Left kidney (tissue), 1 donor: ENCODE measurements at regions not wholly inside any gene's neighbourhood (a gene's known extent, or its start where the extent isn't known, plus 50 kb on each side); places are given as distances from the start of the nearest gene placed in this dataset.

Source experiments
- DNase-seq: peaks from one replicate; pipeline ENCODE4 v3.0.0-alpha.2; 2013

DNA sequence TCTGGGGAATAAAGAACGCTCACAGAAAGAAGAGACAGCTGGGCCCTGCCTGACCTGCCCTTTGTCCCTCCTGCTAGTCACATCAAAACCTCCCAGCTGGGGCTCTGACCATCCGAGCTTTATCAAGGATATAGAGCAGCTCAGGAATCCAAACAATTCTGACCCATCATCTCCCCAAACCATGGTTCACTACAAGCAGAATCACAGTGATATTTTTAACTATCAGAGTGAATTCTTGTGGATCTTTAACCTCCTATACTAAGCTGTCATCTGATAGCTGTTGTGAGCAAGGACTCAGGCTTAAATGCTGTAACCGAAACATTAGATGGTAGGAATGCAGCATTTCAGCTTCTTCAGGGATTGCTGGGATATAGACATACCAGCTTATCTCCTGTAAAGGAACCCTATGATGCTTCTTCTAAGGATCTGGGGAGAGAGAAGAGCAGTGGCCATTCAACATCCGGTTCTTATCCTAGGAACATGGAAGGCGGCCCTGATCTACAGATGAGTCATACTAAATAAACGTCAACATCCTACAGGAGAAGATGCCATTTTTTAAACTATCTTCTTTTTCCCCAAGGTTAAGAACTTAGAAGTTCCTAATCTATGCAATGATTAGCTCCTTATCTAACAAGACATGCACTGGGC, 84.7 kb upstream of the AKIP1 start:
- DNase-seq = no peak

DNA sequence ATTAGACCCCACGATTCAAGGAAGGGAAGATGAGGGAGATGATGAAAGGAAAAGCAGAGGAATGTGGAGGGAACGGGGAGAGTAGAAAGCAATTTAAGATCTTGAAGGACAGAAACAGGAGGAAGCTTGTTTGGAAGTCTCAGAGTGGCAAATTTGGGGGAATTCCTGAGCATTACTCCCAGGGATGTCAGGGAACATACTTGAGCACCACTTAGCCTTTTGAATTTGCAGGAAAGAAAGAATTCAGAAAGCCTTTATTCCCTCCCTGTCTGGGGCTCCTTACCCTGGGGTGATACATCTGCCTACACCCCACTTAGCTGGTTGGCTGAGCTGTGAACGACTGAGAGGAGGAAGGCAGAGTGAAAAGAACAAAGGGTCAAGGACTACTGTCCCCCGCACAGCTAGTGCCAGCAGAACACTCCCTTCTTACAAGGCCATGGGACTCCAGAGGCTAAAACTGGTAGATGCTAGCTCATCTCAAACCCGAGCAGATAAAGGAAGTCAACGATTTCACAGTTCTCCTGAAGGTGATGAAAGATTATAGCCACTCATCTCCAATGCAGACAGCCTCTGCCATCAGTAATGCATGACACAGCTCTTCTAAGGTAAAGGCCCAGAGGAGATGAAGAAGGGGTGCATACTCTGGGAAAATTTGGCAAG, 84.0 kb upstream of the AKIP1 start:
- no peak for DNase-seq

DNA sequence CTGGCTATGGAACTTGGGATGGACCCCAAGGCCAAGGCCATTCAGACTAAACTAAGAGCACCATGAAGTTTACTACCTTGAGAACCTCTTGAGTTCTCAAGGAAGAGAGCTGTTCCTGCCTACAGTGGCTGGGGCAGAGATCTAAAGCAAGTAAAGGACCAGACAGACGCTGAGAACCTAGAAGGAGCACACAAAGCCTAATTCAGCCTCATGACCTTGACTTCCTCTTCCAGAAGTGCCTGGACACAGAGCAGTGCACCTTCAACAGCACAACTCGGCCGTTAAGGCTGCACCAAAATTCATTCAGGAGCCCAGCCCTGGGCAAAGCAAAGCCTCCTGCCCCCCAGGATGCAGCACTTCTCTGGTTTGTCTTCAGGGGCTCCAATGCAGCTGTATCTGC, 82.9 kb upstream of the AKIP1 start:
- no peak for DNase-seq

DNA sequence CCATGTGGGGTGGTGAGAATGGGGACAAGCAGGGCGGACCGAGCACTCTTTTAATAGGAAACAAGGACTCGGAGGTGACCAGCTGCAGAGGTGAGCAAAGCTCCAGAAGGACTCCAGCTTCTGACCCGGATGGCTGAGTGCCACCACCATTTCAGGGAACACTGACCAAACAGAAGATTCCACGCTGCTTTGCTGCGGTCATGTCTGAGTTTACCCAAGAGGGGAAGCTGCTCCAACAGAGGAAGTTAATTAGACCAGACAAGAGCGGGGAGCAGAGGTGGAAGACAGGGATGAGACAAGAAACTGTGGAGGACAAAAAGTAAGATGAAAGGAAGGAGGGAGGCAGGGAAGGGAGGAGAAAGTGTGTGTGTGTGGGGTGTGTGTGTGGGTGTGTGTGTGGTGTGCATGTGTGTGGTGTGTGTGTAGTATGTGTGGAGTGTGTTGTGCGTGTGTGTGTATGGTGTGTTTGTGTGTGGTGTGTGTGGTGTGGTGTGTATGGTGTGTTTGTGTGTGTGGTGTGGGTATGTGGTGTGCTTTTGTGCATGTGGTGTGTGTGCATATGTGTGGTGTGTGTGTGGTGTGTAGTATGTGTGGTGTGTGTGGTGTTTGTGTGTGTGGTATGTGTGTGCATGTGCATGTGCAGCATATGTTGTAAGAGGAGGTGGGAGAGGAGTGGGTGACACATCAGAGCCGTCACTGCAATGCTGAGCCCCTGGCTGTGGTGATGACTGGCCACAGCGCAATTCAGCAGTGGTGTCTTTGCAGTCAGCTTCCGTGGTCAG, 82.2 kb upstream of the AKIP1 start:
- no peak for DNase-seq

DNA sequence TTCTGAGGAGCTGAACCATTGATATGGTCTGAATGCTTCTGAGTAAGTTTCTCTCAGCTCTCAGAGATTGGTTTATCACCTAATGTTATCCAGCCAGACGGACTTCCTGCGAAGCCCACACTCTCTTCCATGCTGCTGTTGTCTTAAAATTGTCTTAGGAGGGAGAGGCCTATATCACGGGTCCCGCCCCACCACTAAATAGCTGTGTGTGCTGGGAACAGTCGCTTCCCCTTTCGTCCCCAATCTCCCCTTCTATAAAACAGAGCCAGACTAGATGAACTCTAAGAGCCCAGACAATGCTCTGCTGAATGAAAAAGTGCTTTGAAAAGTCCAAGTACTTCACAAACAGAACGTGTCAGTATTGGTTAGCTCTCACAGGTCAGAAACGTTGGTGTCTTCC, 81.4 kb upstream of the AKIP1 start:
- no peak for DNase-seq

DNA sequence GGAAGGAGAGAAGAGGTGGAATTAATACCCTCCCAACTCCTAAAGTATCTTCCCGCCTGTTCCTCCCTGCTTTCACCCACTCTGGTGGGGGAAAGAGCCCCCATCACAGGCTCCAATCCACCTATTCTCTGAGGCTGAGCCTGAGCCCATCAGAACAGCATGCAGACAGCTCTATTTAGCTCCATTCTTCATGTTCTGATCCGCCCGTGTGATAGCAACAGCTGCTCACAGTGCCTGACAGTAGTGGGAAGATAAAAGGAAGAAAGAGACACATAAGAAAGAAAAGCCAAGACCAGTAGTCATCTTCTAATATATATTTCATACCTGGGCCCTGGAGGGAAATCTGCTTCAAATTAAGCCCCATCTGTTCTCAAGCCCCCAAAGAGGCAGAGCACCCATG, 80.3 kb upstream of the AKIP1 start:
- no peak for DNase-seq

DNA sequence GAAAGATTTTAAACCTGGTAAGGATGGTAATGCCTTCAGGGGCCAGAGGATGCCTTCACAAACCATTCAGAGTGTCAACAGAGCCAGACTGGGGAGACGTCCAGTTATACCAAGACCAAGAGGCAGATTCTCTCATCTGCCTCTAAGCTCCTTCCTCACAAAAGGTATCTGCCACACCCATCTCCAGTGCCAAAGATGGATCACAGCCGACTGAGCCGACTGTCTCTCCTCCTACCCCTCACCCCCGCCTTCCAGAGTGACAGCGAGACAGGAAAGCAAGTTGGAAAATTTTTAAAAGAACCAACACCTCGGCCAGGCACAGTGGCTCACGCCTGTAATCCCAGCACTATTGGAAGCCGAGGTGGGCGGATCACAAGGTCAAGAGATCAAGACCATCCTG, 79.1 kb upstream of the AKIP1 start:
- DNase-seq = no peak

DNA sequence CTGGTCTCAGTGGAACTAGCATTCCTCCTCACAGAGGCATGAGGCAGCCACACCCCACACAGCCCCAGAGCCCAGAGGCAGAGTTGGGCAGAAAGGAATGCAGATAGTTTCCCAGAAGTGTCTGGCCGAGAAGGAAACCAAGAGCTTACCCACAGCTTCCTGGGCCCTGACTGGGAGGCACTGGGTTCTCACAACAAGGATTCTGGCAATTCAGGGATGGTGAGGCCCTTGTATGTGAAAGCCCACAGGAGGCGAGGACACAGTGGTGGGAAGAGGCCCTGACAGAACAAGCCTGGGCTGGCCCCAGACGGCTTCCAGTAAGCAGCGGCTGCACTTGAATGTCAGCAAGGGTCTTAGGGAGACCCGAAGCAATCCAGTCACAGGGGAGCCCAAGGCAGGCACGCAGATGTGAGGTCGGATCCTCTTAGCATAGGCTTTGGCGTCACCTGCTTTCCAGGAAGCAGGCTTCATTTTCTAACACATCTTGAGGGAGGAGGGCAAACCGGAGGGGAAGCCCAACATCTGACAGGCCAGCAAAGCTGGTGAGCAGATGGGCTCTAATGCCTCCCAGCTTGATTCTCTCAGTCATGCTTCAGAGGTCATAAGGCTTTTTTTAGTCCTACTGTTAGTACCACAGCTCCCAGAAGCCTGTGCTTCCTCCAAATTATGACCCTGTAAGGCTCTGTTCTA, 78.3 kb upstream of the AKIP1 start:
- peak; percentile 68 for DNase-seq

DNA sequence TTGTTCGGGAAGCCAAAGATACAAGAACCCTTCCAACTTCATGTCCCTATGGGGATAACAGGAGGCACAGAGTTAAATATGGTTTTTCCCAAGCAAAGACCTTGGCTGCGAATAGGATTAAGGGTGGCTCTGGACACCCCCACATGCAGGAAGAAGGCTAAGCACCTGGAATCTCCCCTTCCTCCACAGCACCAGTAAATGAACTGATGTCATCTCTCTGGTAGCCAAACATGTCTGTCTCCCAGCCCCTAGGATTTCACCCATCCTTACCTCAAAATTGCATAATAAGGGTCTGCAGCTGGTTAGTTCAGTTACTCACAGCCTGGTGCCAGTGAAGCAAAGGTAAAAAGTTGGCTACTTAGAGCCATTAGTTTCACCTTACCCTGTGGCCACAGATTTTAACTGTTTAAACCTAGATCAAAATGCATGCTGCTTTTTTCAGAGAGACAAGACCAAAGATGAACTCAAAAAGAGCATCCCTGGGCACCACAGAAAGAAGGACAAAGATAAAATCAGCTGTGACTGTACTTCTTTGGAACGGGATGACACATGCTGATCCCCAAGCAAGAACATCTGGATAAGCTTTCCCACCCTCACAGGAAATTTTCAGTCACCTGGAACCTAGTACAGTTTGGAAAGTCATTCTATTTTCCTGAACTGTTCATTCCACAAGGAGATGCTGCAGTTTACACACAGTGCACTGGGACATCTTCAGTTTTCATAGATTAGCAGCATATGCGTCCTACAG, 77.2 kb upstream of the AKIP1 start:
- DNase-seq = no peak

DNA sequence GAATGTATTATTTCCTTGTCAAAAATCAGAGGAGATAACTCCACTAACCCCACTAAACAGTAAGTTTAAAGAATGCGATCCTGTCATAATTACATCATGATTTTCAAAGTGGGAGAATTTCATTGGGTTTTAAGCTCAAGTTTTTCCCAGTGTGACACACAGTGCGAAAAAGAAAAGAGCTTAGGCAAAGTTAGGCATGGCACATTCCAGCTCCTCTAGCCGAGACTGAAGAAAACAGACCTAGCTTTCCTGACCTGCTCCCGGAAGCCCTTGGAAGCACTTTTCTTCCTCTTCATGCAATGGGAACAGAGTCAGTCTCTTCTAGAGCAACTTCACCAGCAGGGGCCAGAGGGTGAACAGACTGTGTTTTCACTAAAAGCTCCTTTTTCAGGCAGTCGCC, 76.6 kb upstream of the AKIP1 start:
- no peak for DNase-seq

DNA sequence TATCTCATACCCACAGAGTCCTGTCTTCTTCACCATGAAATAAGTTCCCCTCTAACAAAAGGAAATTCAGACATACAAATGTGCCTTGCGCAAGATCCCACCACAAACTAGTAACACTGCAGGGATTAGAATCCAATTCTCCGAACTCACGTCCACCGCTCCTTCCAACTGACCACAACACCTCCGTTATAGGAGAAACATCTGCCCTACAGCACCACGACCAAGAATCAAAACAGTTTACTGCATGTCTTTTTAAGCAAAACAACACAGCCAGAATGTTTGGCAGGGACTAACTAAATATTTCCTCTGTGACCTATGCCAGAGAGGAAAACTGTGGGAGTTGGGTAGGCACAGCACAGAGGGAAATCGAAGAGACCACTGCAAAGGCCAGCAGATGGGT, 72.7 kb upstream of the AKIP1 start:
- no peak for DNase-seq

DNA sequence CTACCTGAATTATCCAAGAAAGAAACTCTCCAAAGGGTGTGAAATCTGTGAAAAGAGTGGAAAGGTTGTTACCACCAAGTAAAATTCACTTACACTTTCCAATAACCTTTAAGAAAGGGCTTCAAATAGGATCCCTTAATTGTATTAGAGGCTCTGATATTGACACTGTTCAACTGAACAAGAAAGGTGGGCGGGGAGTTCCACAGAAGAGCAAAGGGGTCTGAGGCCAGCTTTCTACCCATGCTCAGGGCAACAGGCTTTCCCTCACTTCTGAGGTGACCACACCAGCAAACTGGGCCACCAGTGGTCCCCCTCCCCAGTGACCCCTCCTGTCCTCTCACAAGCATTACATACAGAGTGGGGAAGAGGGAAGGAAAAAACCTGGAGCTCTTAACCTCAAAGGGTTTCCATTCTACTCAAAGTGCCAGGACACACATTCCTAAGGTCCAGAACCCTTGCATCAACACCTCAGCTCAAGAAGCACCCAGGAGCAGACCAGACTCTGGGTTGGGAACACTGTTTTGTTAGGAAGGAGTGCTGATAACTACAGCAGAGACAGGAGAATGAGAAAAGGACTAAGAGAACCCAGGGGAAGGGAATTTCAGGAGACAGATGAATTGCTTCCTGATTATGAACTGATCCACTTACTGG, 71.6 kb upstream of the AKIP1 start:
- no peak for DNase-seq

DNA sequence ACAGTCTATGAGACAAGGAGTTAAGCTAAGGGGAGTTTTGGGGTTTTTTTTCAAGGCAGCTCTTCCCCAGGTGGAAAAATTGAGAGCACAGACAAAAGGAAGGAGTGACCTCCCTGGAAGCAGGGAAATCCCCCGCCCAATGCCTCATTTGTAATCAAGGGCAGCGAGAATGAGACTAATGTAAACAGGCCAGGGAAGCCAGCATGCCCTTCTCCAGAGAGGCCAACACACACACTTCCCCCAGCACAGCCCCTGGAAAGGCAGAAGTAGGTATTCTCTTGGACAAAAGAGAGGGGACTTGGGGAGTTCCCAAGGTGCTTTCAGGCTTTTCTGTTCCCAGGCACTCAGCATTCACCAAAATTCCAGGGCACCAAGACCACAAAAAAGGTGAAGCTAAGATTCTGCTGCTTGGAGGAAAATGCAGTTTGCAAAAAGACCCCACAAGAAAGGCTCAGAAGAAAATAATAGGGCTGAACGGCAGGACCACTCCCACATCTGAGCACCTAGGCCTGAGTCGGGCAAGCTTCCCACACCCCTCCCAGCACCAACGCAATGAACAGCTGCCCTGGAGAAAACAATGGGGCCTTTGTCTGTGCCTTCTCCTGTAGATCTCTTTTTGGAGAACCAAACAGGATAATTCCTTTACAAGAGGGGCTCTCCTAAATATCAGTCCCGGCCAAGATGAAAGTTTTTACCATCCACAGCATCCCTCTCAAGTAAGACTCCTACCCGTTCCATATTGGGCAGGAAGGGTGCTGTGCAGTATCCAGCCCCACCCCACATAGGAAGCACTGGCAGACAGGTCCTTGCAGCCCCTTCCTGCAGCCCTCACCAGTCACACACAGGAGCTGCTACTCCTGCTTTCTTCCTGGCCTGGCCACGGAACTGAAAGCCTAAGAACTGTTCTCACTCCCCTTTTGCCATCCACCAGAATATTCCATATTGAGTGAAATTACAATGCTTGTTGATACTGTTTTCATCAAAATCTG, 70.7 kb upstream of the AKIP1 start:
- no peak for DNase-seq

DNA sequence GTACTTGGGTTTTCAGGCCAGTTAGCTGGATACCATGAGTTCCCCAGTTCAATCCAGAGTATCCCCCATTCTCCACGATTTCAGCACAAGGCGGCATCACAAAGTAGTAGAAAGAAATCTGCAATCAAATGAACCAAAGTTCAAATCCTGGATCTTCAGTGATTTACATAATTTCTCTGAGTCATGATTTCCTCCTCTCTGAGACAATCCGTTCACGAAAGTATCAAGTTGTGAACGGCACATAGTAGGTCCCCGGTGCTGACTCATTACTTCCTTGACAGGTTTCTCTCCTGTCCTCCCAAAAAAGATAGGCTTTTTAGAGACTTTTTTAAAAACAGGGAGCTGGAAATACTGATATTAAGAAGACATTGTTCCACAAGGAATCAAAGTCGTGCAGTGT, 69.1 kb upstream of the AKIP1 start:
- DNase-seq = no peak

DNA sequence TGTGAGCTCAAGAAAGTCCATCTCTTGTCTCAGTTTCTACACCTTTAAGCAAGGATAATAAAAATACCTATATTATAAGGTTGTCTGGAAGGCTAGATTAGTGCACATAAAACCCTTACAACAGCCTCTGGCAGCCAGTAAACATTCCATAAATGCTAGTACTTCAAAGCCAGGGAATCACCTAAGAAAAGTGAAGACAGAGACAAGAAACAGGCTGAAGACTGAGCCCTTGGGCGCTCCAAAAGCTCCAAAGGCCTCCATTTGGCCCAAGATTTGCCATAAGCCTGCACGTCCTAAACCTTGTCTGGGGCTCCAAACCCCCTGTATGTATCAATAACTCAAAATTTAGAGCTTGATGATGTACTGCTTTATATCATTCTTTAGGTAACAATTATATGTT, 52.2 kb upstream of the AKIP1 start:
- DNase-seq = no peak
